ENCODE measurements at regions not wholly inside any gene's neighbourhood (a gene's known extent, or its start where the extent isn't known, plus 50 kb on each side); places are given as distances from the start of the nearest gene placed in this dataset.

DNA sequence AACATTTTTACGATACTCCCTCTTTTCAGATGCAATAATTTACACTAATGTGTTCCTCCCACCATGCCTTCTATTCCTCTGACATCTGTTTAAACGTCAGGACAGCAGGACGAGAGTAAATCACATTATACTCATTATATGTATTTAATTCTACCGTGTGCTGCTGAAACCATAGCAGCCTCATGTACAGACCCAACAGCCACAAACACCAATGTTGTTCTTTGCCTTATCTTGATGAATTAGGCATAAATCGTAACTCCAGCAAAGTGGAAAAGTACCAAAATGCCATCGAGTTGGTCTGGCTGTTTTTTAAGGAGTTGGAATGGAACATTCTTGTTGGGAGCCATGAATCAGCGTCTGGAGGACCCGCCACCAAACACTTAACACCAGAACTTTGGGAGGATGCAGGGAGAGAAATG, 82.9 kb upstream of the FOXF1 start:
- TF ChIP-seq, protein P1, sequence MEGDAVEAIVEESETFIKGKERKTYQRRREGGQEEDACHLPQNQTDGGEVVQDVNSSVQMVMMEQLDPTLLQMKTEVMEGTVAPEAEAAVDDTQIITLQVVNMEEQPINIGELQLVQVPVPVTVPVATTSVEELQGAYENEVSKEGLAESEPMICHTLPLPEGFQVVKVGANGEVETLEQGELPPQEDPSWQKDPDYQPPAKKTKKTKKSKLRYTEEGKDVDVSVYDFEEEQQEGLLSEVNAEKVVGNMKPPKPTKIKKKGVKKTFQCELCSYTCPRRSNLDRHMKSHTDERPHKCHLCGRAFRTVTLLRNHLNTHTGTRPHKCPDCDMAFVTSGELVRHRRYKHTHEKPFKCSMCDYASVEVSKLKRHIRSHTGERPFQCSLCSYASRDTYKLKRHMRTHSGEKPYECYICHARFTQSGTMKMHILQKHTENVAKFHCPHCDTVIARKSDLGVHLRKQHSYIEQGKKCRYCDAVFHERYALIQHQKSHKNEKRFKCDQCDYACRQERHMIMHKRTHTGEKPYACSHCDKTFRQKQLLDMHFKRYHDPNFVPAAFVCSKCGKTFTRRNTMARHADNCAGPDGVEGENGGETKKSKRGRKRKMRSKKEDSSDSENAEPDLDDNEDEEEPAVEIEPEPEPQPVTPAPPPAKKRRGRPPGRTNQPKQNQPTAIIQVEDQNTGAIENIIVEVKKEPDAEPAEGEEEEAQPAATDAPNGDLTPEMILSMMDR (conservative IDR thresholded peaks at IDR 0.05 in 1 of 2, IDR thresholded peaks at IDR 0.05 in 1 of 2; ENCODE audit: extremely low read depth in 1 of 2, insufficient read depth in 1 of 2, low read depth in 1 of 2, low read length in 2 of 2): no peak
- TF ChIP-seq EZH2 (IDR thresholded peaks at IDR 0.05; ENCODE audit: borderline replicate concordance, low read length): no peak
